ENCODE measurements at regions not wholly inside any gene's neighbourhood (a gene's known extent, or its start where the extent isn't known, plus 50 kb on each side); places are given as distances from the start of the nearest gene placed in this dataset.

GRCh38 chr1:25167269-25168192, 64.8 kb downstream of the SYF2 start:
- TF ChIP-seq POLR2A (IDR thresholded peaks at IDR 0.05) (no peak), CTCF (IDR thresholded peaks at IDR 0.05) (no peak)

Data from thyroid gland (tissue), 4 donors.